GM19468 (cell line): ENCODE measurements at regions not wholly inside any gene's neighbourhood (a gene's known extent, or its start where the extent isn't known, plus 50 kb on each side); places are given as distances from the start of the nearest gene placed in this dataset.
A peak's percentile ranks its signal among the peaks of the same experiment; 100 is the strongest.

ENCODE experiments used
- ATAC-seq: cut with Tn5 transposase; IDR thresholded peaks from one replicate; pipeline ENCODE4 v1.9.1; 2021; ENCODE audit warnings: mild to moderate bottlenecking, moderate library complexity, moderate number of reproducible peaks; ENCODE audit not compliant: unreplicated experiment; ENCODE audit errors: extremely low read depth

DNA sequence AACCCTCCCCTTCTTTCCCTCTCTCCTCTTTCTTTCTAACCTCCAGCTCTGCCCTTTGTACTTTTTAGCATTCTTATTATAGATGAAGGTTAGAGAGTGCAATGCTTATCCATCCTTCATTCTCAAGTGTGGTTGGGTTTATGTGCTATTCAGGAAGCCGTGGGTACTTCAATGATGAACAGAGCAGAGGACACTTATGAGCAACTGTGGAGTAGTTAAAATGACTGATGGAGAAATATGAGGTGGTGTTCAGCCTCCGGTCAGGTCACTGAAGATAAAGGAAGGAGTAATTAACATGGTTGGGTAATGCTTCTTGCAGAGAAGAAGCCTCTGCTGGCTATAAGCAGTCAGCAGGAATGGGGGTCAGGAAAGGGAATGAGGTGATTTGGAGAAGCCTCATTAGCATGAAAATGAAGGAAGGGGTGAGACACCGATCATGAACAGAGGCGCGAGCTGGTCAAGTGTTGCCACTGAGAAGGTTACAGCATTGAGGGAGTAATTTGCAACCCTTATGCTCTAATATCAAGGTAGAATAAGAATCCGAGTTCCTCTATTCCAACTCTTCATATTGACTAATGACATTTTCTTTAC is 174.7 kb downstream of the LPIN1 start:
- no peak for ATAC-seq

- no peak for ATAC-seq
These were observed 175.9 kb downstream of the LPIN1 start for GRCh38 chr2:11922294-11922693.

DNA sequence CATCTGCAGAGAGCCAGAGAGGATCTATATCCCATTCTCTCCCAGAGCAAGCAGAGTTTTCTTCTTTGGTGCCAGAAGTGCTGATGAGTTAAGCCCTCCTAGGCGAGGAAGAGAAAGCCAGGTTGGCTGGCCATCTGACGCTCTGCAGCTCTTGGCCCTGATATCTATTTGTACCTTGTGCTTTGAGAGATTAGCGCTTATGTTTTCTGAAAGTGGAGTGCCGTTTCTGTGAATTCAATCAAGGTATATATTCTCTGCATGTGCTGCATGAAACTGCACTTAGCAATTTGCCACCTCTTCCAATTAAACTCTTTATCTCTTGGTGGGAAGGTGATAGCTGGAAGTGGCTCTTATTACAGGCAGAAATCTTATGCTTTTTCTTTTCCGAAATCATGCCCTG is 177.5 kb downstream of the LPIN1 start:
- ATAC-seq: no peak

- ATAC-seq: no peak
These were observed 179.0 kb downstream of the LPIN1 start for GRCh38 chr2:11925295-11926066.

- no peak for ATAC-seq
These were observed 183.9 kb downstream of the LPIN1 start for GRCh38 chr2:11930211-11930761.

- ATAC-seq: no peak
These were observed 185.6 kb downstream of the LPIN1 start for GRCh38 chr2:11932048-11932512.

DNA sequence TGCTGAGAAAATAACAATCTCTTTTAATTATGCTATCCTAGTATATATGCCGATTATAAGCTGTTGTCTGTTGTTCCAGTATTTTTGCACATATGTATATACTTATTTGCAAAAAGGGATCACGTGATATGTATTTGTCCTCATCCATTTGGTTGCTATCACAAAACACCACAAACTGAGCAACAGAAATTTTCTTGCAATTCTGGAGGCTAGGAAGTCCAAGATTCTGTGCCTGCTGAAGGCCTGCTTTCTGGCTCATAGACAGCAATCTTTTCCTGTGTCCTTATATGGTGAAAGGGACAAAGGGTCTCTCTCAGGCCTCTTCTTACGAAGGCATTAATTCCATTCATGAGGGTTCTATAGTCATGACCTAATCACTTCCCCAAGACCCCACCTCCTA is 186.5 kb downstream of the LPIN1 start:
- no peak for ATAC-seq

DNA sequence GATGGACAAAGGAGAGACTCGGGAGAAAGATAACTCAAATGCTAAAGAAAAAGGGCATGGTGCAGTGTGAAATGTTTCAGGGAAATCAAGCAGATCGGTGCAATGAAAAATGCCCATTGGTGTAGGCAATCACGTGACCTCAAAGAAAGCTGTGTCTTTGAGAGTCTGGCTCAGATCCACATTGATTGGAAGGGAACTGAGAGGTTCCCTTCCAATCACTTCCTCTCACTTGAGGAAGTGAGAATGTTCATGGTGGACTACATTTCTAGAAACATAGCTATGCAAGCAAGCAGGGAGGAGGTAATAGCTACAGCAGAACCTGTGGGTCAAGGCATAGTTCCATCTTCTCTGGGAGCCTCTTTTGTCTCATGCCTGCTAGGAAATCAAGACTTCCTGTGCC is 187.4 kb downstream of the LPIN1 start:
- peak; percentile 65 for ATAC-seq

- ATAC-seq: no peak
These were observed 190.3 kb downstream of the LPIN1 start for GRCh38 chr2:11936761-11937160.

DNA sequence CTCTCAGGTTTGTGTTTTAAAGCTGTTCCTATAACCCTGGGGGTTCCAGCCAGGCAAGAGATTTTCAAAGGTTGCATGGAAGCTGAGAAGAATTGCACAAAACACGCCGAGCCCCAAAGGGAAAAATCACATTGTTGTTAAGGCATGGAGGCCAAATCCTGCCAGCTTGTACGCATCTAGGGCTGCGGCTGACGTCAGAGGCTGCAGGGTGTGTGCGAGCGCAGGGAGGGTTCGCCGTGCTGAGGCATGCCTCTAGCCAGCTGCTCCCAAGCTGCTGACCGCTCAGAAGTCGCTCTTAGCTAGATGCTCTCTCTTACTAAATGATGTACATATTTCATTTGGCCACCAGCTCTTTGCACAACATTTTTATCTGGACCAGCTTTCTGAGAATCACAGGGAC is 191.8 kb downstream of the LPIN1 start:
- ATAC-seq: no peak

DNA sequence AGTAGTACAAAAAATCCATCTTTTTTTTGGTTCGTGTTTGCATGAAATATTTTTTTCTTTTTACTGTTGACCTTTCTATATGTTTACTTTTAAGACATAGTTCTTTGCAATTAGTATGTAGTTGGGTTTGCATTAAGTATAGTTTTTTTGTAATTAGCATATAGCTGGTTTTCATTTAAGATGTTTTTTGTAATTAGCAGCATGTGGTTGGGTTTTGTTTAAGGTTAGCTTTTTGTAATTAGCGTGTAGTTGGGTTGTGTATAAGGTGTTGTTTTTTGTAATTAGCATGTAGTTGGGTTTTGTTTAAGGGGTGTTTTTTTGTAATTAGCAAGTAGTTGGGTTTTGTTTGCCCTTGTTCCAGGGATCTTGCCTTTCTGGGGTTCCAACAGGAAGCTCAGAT is 193.1 kb downstream of the LPIN1 start:
- no peak for ATAC-seq

DNA sequence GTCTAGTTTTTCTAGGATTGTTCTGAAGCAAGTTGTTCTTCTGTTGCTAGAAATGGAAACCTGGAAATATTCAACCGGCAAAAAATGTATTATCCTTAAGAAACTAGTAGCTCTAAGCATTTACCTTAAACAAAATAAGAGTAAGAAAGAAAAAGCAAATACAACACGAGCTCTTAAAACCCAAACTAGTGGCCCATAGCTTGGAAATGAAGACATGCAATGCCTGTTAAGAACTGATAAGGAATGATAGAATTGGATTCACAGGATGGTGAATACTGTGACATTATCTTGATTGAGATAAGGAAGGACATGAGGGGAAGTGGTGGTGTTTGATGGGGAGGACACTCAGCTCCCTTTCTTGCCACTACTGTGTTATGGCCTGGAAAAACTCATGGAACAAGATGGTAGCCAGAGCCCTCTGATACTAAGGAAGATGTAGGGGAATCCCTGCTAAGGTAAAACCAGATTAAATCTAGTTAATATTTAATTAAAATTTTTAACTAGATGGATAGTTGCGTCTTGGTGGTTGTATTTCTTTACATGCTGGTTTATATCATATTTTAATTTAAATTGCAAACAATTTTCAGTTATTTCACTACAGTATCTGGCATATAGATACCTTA is 193.8 kb downstream of the LPIN1 start:
- no peak for ATAC-seq

GRCh38 chr2:11940799-11941198 is 194.4 kb downstream of the LPIN1 start:
- no peak for ATAC-seq

DNA sequence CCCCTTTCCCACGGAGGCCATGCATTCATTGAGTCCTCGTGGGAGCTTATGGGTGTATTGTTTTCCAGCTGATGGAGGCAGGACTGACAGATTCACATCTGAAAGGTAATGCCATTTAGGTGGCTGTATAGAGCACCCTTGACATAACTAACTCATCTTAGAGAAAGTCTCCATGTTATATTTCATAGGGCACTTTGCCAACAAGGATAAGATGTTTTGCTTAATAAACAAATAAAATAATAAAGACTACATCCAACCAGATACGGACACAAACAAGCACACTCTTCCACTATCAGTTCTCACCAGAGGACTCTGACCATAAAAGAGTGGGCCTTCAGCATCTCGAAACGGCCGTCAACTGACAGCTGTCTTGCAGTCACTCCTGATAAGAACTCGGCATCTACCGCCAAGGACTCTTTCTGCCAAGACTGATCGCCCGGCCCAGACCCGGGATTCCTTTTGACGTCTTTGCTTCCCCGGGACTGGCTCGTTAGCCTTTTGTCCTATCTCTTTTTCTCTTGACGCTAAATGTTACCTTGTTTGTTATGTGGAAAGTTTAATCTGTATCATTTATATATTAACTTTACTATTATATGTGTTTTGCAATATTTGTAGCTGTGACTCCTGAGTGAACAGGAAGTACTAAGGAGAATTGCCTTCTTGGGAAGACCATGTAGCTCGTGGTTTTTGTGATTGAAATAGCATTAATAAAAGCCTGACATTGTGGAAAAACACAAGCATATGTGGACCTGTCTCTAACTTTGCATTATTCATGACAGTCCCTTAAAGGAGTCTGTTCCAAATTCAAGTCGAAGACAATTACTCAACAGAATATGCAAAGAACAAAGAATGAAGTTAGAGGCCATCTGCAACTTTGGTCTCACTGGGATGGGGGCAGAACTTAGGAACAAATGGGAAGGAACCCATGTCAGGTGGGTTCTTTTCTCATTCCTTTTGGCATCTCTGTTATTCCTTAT is 195.1 kb downstream of the LPIN1 start:
- ATAC-seq: no peak

DNA sequence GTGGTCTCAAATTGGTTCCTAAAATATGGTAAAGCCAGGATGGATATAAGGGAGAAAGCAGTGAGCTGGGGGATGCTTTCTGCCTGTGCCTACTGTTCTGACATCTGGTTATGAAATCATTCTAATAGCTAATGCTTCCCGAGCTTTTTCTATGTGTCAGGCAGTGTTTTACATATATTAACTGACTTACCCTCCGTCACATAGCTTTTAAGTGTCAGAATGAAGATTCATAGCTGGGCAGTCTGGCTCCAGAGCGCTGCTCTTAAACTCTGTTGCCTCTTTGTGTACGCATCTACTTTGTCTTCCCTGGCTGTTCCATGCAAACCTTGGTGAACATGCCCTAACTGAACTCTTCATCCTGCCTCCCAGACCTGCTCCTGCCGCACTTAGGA is 195.7 kb downstream of the LPIN1 start:
- no peak for ATAC-seq

DNA sequence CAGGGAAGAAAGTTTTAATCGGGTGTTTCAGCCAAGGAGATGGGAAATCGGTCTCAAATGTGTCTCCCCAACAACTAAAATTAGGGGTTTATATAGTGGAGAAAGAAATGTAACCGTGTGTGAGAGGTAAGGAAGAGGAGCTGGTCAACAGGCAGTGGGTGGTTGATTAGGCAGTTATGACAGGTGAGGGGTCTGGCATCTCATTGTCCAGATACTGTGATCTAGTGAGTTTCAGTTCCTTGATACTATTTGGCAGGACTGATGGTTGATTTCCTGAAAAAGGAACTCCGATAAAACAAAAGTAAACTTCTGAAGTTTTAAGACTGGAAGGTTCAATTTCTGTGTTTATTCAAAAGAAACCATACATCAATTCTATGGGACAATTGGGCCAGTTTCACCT is 197.9 kb downstream of the LPIN1 start:
- no peak for ATAC-seq

DNA sequence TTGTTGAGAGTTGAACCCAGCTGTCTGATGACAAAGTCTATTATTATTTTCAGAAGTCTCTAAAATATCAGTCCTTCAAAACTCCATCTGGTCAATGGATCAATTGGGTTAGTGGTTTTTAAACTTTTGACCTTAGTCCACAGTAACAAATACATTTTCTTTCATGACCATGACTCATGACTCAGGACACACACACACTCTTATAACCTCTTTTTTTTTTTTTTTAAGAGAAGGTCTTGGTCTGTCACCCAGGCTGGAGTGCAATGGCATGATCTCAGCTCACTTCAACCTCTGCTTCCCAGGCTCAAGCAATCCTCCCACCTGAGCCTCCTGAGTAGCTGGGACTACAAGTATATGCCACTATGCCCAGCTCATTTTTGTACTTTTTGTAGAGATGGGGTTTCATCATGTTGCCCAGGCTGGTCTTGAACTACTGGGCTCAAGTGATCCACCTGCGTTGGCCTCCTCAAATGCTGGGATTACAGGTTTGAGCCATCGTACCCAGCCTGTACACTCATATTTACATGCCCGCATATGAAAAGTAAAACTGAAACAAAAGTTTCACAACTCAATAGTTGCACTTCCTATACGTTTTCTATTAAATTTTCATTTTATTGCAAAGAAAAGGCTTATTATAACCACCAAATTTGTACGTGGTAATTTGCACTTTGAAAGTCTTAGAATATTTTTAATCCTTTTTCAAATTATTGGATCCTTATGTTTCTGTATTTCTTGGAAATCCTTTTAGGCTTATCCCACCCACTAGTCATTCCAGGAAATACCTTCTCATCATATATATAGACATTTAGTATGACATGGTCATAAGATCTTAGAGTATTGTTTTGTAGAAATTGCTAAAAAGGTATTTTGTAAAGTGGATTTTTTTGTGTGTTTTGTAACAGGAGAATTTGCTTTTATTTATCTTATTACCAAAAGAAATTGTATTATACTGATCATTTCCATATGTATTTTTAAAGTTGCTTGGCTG is 199.0 kb downstream of the LPIN1 start:
- ATAC-seq: no peak

DNA sequence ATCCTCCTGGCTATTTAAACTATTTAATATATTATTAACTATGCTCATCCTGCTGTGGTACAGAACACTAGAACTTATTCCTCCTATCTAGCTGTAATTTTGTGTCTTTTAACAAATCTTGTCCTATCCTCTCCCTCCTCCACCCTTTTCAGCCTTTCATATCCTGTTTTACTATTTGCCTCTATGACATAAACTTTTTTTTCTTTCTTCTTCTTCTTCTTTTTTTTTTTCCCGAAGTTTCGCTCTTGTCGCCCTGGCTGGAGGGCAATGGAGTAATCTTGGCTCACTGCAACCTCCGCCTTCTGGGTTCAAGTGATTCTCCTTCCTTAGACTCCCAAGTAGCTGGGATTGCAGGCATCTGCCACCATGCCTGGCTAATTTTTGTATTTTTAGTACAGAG is 201.5 kb downstream of the LPIN1 start:
- ATAC-seq: no peak
